NCI-H2196 treated with DMSO at 0.1 percent for 48 hours (cell line): ENCODE measurements at regions not wholly inside any gene's neighbourhood (a gene's known extent, or its start where the extent isn't known, plus 50 kb on each side); places are given as distances from the start of the nearest gene placed in this dataset.
"Not testable (repeated sequence)": the region's sequence is repeated elsewhere in the genome, so short reads cannot be mapped to it uniquely, and the experiment has no call there.

Source experiments
- DNase-seq: peaks from one replicate; lab custom pipeline; 2025; ENCODE audit not compliant: unreplicated experiment; lab: John Stamatoyannopoulos, UW

- DNase-seq, result no peak
Measured at GRCh38 chr19:23597661-23598060, 89.4 kb downstream of the ZNF675 start.

GRCh38 chr19:23596872-23597271, 90.1 kb downstream of the ZNF675 start:
- DNase-seq, result no peak

DNA sequence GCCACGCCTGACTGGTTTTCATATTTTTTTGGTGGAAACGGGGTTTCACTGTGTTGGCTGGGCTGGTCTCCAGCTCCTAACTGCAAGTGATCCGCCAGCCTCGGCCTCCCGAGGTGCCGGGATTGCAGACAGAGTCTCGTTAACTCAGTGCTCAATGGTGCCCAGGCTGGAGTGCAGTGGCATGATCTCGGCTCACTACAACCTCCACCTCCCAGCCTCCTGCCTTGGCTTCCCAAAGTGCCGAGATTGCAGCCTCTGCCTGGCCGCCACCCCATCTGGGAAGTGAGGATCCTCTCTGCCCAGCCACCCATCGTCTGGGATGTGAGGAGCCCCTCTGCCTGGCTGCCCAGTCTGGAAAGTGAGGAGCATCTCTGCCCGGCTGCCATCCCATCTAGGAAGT, 92.7 kb downstream of the ZNF675 start:
- DNase-seq, result not testable (repeated sequence)

- DNase-seq, result no peak
Measured at GRCh38 chr19:23587546-23587945, 99.5 kb downstream of the ZNF675 start.

- no peak for DNase-seq
Measured at GRCh38 chr19:23577501-23577900, 109.5 kb downstream of the ZNF675 start.

GRCh38 chr19:23571175-23571574, 115.8 kb downstream of the ZNF675 start:
- DNase-seq, result no peak

- not testable (repeated sequence) for DNase-seq
Measured at GRCh38 chr19:23568116-23568515, 118.9 kb downstream of the ZNF675 start.

GRCh38 chr19:23565256-23565655, 121.8 kb downstream of the ZNF675 start:
- no peak for DNase-seq

GRCh38 chr19:23563326-23563725, 123.7 kb downstream of the ZNF675 start:
- DNase-seq, result no peak

GRCh38 chr19:23561341-23561740, 125.7 kb downstream of the ZNF675 start:
- DNase-seq, result no peak

- no peak for DNase-seq
Measured at GRCh38 chr19:23560051-23560450, 127.0 kb downstream of the ZNF675 start.

GRCh38 chr19:23558541-23558940, 128.5 kb downstream of the ZNF675 start:
- no peak for DNase-seq

- no peak for DNase-seq
Measured at GRCh38 chr19:23557381-23557780, 129.6 kb downstream of the ZNF675 start.

DNA sequence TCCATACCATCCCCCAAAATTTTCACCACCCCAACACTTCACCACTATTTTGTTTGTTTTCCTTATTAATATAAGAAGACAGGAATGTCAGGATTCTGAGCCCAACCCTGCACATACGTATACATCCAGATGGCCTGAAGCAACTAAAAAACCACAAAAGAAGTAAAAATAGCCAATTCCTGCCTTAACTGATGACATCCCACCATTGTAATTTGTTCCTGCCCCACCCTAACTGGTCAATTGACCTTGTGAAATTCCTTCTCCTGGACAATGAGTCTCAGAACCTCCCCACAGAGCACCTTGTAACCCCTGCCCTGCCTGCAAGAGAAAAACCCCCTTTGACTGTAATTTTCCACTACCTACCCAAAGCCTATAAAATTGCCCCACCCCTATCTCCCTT, 132.5 kb downstream of the ZNF675 start:
- no peak for DNase-seq

- not testable (repeated sequence) for DNase-seq
Measured at GRCh38 chr19:23550102-23550501, 136.9 kb downstream of the ZNF675 start.

DNA sequence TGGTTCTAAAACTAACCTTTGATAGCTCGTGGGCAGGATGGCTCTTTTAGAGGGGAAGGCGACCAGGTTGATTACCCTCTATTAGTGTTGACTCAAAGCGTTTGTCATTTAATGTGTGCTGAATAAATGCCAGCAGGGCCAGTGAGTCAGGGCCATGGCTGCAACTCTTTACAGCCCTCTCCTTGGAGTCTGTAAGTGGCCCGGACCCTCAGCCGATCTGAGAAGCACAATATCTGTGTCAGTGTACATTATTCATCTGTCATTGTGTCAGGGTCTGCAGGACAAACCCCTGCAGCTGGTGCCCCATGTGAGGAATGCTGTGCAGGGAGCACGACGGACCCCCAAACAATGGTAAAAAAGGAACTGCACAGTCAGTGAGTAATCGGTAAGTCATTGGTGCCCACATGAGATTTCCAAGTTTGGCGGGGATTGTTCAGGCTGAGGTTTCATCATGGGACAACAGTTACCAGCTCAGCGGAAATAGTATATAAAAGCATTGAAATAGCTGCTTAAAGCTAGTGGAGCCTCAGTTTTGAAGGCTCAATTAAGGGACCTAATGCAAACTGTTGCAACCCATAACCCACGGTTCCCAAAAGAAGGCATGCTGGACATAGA, 139.1 kb downstream of the ZNF675 start:
- no peak for DNase-seq

DNA sequence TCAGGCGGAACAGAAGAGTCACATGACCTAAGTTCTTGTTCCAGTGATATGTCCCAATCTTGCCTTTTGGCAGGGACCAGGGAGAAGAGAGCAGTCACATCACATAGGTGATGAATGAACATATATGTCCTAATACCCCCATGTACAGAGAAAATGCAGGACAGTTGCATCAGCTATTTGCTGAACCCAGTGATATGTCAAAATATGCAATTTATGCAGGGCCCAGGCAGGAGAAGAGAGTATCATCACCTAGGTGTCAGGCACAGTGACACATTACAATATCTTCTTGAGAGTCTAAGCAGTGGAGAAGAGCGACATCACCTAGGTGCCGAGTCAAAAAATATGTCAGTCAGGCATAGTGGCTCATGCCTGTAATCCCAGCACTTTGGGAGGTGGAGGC, 139.9 kb downstream of the ZNF675 start:
- DNase-seq, result no peak

DNA sequence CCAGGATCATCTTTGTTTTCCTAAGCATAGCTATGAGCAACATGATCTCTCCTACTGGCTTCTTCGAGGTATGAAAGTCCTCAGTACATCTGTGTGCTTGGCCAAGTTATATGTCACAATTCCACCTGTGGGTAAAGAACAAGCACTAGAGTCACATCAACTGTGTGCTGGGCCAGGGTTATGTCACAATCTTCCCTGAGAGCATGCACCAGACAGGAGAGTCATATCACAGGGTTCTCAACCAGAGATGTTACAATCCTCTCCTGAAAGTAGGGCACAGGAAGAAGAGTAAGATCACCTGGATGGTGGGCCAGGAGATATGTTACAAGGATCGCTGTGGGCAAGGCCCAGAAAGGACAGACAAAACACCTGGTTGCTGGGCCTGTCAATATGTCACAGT, 143.7 kb downstream of the ZNF675 start:
- no peak for DNase-seq

DNA sequence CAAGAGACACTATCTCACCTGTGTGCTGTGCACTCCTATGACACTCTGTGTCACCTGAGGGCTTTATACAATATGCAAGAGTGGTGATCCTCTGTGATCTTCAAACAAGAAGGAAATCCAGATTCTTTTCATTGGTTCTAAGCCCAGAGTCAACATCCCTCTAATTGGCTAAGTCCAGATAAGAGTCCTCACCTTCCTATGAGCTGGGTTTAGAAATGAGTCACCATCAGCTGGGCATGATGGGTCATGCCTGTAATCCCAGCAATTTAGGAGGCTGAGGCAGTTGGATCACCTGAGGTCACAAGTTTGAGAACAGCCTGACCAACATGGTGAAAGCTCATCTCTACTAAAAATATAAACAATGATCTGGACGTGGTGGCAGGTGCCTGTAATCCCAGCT, 144.4 kb downstream of the ZNF675 start:
- DNase-seq, result no peak

GRCh38 chr19:23541991-23542390, 145.0 kb downstream of the ZNF675 start:
- DNase-seq, result no peak

DNA sequence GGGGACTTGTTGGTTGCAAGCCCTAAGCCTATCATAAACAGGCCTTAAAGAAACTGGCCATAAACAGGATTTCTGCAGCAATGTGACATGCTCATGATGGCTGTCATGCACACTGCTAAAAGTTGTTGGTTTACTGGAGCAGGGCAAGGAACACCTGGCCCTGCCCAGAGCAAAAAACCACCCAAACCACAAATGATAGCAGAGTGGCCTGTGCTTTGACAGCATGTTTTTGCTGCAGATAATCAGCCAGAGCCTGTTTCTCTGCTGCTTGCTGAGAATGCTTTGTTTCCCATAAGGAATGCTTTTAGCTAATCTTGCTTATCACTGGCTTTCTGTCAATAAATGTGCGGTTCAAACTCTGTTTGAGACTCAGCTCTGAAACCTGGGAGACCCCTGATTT, 144.9 kb upstream of the ZNF91 start:
- not testable (repeated sequence) for DNase-seq

GRCh38 chr19:23539499-23539898, 144.2 kb upstream of the ZNF91 start:
- DNase-seq, result no peak

GRCh38 chr19:23537136-23537535, 141.9 kb upstream of the ZNF91 start:
- not testable (repeated sequence) for DNase-seq
